Fibroblast of pulmonary artery (primary cell): ENCODE measurements at regions not wholly inside any gene's neighbourhood (a gene's known extent, or its start where the extent isn't known, plus 50 kb on each side); places are given as distances from the start of the nearest gene placed in this dataset.

Experiments
- DNase-seq: peaks from one replicate; pipeline ENCODE4 v3.0.0-alpha.2; 2010; ENCODE audit warnings: low read depth
- H3K4me3 ChIP-seq: replicated peaks from 2 replicates; pipeline ENCODE4 v1.5.1; 2011; ENCODE audit warnings: low read depth, mild to moderate bottlenecking, control low read depth, low read length, moderate library complexity
- TF ChIP-seq, protein P1 (sequence below): IDR thresholded peaks from 2 replicates; pipeline ENCODE4 v1.5.1; 2011; ENCODE audit warnings: mild to moderate bottlenecking, control low read depth, low read length, inconsistent platforms; ENCODE audit errors: missing control alignments

DNA sequence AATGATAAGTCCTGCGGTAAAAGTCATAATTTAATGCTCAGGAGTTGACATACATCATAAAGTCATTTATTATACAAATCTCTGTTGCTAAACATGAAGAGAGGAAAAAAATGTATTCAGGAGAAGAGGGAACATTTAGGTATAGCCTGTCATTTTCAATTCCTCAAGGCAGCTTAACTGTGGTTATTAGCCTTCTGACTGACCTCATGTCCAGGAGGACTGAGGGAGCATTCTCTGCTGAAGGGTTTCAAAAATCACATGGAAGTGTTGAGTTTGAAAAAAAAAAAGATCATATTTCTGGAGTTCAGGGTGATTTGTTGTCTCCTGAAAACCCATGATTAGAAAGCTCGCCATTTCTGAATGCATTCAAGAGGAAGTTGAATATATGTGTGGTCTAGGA, 1371.1 kb upstream of the LRRTM1 start:
- H3K4me3 ChIP-seq, result no peak overlapping the region
- TF ChIP-seq, protein P1, sequence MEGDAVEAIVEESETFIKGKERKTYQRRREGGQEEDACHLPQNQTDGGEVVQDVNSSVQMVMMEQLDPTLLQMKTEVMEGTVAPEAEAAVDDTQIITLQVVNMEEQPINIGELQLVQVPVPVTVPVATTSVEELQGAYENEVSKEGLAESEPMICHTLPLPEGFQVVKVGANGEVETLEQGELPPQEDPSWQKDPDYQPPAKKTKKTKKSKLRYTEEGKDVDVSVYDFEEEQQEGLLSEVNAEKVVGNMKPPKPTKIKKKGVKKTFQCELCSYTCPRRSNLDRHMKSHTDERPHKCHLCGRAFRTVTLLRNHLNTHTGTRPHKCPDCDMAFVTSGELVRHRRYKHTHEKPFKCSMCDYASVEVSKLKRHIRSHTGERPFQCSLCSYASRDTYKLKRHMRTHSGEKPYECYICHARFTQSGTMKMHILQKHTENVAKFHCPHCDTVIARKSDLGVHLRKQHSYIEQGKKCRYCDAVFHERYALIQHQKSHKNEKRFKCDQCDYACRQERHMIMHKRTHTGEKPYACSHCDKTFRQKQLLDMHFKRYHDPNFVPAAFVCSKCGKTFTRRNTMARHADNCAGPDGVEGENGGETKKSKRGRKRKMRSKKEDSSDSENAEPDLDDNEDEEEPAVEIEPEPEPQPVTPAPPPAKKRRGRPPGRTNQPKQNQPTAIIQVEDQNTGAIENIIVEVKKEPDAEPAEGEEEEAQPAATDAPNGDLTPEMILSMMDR, result no peak
- DNase-seq, result no peak

DNA sequence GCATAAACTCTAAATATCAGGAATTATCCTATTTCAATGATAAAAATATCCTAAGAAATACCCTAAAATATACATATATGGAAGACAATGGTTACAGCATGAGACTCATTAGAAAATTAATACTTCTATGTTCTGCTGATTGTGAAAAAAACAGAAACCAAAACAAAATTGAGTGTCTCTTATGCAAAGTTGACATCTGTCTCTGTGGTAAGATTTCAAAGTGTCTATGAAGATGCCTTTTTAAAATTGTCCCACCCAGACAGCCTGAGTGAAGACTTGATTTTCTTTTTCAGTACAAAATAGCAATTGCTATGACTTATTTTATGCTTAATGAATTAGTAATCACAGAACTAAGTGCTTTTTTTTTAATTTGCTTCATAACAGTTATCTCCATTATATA, 1368.4 kb upstream of the LRRTM1 start:
- DNase-seq, result no peak
- TF ChIP-seq, protein P1, result no peak
- H3K4me3 ChIP-seq, result no peak overlapping the region

DNA sequence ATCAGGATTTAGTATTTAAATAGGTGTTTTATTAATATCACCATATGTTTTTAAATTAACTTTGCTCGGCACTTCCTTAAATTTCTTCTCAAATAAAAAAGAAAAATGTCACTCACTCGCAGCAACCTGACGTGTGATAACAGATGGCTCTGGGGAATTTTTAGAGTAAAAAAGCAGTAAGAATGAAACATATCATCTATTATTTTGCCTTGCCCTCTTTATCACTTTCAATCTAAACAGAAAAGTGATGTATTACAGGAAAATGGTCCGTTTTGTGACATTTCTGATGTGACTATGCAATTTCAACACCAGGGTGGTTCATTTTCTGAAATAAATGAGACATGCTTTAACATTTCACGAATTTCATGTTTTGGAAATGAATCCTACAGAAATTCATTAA, 1368.0 kb upstream of the LRRTM1 start:
- no peak for DNase-seq
- TF ChIP-seq, protein P1, result no peak
- no peak overlapping the region for H3K4me3 ChIP-seq

DNA sequence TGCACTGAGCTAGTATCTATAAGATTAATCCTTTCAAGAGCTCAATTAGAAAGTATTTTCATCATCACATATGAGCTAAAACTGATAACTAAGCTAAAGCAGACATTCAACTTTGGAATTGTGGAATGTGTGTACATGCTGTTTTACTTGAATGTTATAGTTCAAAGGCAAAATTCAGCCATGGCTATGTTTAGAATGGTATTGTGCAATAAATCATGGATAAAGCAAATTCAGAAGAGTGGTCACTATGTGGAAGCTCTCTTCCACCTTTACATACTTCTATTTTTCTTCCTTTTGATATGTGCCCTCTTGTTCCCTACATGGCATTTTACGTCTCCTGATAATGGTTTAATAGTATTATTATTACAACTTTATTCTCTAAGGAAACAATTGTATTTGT, 1366.3 kb upstream of the LRRTM1 start:
- H3K4me3 ChIP-seq, result no peak overlapping the region
- TF ChIP-seq, protein P1, result no peak
- DNase-seq, result no peak

DNA sequence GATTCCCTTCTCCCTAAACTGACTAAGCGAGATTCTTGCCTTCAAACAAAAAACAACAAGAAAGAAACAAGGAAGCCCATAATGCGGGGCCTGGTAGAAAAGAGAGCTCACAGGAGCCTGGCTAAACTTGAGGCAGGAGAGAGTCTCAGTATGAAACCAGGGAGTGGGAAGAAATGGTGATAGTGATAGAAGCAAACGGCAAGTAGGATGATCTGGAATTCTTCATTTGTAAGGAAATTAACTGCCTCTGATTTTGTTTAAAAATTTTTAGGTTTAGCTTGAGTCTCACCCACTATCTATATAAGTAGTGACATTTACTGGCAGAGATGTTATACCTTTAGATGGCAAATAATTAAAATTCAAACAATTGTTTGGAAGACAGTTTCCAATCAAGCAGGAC, 1356.5 kb upstream of the LRRTM1 start:
- H3K4me3 ChIP-seq, result no peak overlapping the region
- TF ChIP-seq, protein P1, result no peak
- DNase-seq, result no peak

DNA sequence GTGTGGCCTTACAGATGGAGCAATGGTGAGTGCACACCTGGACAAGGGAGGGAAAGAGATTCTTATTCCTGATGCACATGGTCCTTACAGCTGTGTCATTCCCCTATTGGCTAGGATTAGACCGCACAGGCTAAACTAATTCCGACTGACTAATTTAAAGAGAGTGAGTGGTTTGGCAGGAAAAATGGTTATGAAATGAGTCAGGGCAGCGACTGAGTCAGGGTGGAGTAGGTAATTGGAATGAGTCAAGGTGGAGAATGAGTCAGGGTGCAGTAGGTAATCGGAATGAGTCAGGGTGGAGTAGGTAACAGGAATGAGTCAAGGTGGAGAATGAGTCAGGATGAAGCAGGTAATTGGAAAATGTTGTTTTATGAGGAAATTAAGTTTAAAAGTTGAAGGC, 1353.7 kb upstream of the LRRTM1 start:
- no peak overlapping the region for H3K4me3 ChIP-seq
- DNase-seq, result no peak
- TF ChIP-seq, protein P1, result no peak

DNA sequence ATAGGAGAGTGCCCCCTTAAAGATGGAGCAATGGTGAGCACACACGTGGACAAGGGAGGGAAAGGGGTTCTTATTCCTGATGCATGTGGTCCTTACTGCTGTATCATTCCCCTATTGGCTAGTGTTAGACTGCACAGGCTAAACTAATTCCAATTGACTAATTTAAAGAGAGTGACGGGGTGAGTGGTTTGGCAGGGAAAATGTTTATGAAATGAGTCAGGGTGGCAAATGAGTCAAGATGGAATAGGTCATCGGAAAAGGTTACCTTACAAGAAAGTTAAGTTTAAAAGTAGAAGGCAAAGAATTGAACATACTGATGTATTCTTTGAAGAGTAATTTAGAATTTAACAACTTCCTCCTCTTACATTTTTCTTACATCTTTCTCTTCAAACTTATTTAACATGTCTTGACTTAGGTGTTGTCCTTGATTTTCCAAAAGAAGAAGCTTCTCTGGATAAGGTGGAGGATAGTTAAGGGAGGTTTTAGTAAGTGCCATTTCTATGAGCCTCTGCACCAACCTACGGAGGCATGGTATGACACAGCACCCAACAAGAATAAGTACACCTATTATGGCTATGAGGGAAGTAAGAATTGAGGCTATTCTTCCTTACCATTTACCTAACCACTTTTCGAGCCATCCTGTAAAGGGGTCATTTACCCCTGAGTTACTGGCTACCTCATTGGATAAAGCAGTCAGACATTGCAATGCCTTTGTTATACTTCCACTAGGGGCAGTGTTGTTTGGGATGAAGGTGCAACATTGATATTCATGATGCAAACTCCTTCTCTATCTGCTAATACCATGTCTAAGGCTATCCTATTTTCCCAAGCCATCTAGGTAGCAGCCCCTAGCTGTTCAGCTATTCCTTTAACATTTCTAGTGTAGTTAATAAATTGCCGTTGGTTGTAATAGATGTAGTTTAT, 1345.8 kb upstream of the LRRTM1 start:
- H3K4me3 ChIP-seq, result no peak overlapping the region
- TF ChIP-seq, protein P1, result no peak
- DNase-seq, result peak; percentile 8
